ENCODE measurements at regions not wholly inside any gene's neighbourhood (a gene's known extent, or its start where the extent isn't known, plus 50 kb on each side); places are given as distances from the start of the nearest gene placed in this dataset.

GRCh38 chr5:8429778-8430758, 561.1 kb downstream of the MTRR start:
- H4K20me1 ChIP-seq (ENCODE audit: low read depth, low read length), result no peaks in the 10 kb centered on the region
- H3K9me3 ChIP-seq (ENCODE audit: insufficient read depth, low read length), result no peaks in the 10 kb centered on the region
- no peak overlapping the region for H2AFZ ChIP-seq (ENCODE audit: low read depth, low read length, severe bottlenecking)
- no peaks in the 10 kb centered on the region for H3K79me2 ChIP-seq (ENCODE audit: insufficient read depth, low read length)
- no peaks in the 10 kb centered on the region for H3K36me3 ChIP-seq (ENCODE audit: low read length)
- no peak overlapping the region for H3K9ac ChIP-seq (ENCODE audit: low read length)
- H3F3A ChIP-seq (ENCODE audit: insufficient read depth), result no peaks in the 10 kb centered on the region
- no peaks in the 10 kb centered on the region for H3K27me3 ChIP-seq (ENCODE audit: low read length)
- no peak overlapping the region for H3K4me3 ChIP-seq (ENCODE audit: insufficient read depth, low read length, poor library complexity, severe bottlenecking)
- no peak overlapping the region for H3K27ac ChIP-seq (ENCODE audit: low read depth, low read length)
- H3K4me2 ChIP-seq (ENCODE audit: low read depth, low read length, poor library complexity, severe bottlenecking), result no peak overlapping the region
- H3K9me2 ChIP-seq (replicated peaks; ENCODE audit: insufficient read depth, low read length), result no peaks in the 10 kb centered on the region
- TF ChIP-seq EZH2phosphoT487 (conservative IDR thresholded peaks at IDR 0.05; ENCODE audit: low read length) (no peak), CTCF (IDR thresholded peaks at IDR 0.05; ENCODE audit: insufficient read depth, low read length, poor library complexity, severe bottlenecking) (no peak)

- H3F3A ChIP-seq (ENCODE audit: insufficient read depth), result no peaks in the 10 kb centered on the region
- TF ChIP-seq EZH2phosphoT487 (conservative IDR thresholded peaks at IDR 0.05; ENCODE audit: low read length) (no peak), CTCF (IDR thresholded peaks at IDR 0.05; ENCODE audit: insufficient read depth, low read length, poor library complexity, severe bottlenecking) (no peak)
- no peaks in the 10 kb centered on the region for H3K9me2 ChIP-seq (replicated peaks; ENCODE audit: insufficient read depth, low read length)
- no peak overlapping the region for H3K4me2 ChIP-seq (ENCODE audit: low read depth, low read length, poor library complexity, severe bottlenecking)
- H3K9ac ChIP-seq (ENCODE audit: low read length), result no peak overlapping the region
- no peak overlapping the region for H3K27ac ChIP-seq (ENCODE audit: low read depth, low read length)
- no peaks in the 10 kb centered on the region for H3K36me3 ChIP-seq (ENCODE audit: low read length)
- no peaks in the 10 kb centered on the region for H3K9me3 ChIP-seq (ENCODE audit: insufficient read depth, low read length)
- no peak overlapping the region for H2AFZ ChIP-seq (ENCODE audit: low read depth, low read length, severe bottlenecking)
- H3K4me3 ChIP-seq (ENCODE audit: insufficient read depth, low read length, poor library complexity, severe bottlenecking), result no peak overlapping the region
- H4K20me1 ChIP-seq (ENCODE audit: low read depth, low read length), result no peaks in the 10 kb centered on the region
- H3K79me2 ChIP-seq (ENCODE audit: insufficient read depth, low read length), result no peaks in the 10 kb centered on the region
- no peaks in the 10 kb centered on the region for H3K27me3 ChIP-seq (ENCODE audit: low read length)
Observed at GRCh38 chr5:8434501-8434900, 565.6 kb downstream of the MTRR start.

- H3K9ac ChIP-seq (ENCODE audit: low read length), result no peak overlapping the region
- H3F3A ChIP-seq (ENCODE audit: insufficient read depth), result no peaks in the 10 kb centered on the region
Observed at GRCh38 chr5:8436924-8437323, 568.0 kb downstream of the MTRR start.

More at GRCh38 chr5:8436924-8437323, 568.0 kb downstream of the MTRR start:
- Histone ChIP-seq H3K79me2 (ENCODE audit: insufficient read depth, low read length) (no peaks in the 10 kb centered on the region), H3K4me3 (ENCODE audit: insufficient read depth, low read length, poor library complexity, severe bottlenecking) (no peak overlapping the region), H4K20me1 (ENCODE audit: low read depth, low read length) (no peaks in the 10 kb centered on the region), H3K9me3 (ENCODE audit: insufficient read depth, low read length) (no peaks in the 10 kb centered on the region), H3K9me2 (replicated peaks; ENCODE audit: insufficient read depth, low read length) (no peaks in the 10 kb centered on the region), H2AFZ (ENCODE audit: low read depth, low read length, severe bottlenecking) (no peak overlapping the region), H3K36me3 (ENCODE audit: low read length) (no peaks in the 10 kb centered on the region), H3K27ac (ENCODE audit: low read depth, low read length) (no peak overlapping the region), H3K4me2 (ENCODE audit: low read depth, low read length, poor library complexity, severe bottlenecking) (no peak overlapping the region), H3K27me3 (ENCODE audit: low read length) (no peaks in the 10 kb centered on the region)
- TF ChIP-seq EZH2phosphoT487 (conservative IDR thresholded peaks at IDR 0.05; ENCODE audit: low read length) (no peak), CTCF (IDR thresholded peaks at IDR 0.05; ENCODE audit: insufficient read depth, low read length, poor library complexity, severe bottlenecking) (no peak)
